ENCODE measurements at regions not wholly inside any gene's neighbourhood (a gene's known extent, or its start where the extent isn't known, plus 50 kb on each side); places are given as distances from the start of the nearest gene placed in this dataset.
"Not testable (repeated sequence)": the region's sequence is repeated elsewhere in the genome, so short reads cannot be mapped to it uniquely, and the experiment has no call there.

- no peak for DNase-seq
These were observed 172.3 kb upstream of the SOX6 start for GRCh38 chr11:16528639-16529038.

GRCh38 chr11:16527525-16528246 is 171.3 kb upstream of the SOX6 start:
- no peak for DNase-seq

GRCh38 chr11:16526947-16527346 is 170.6 kb upstream of the SOX6 start:
- no peak for DNase-seq

GRCh38 chr11:16520713-16521112 is 164.4 kb upstream of the SOX6 start:
- not testable (repeated sequence) for DNase-seq

- no peak for DNase-seq
These were observed 156.5 kb upstream of the SOX6 start for GRCh38 chr11:16512899-16513241.

DNA sequence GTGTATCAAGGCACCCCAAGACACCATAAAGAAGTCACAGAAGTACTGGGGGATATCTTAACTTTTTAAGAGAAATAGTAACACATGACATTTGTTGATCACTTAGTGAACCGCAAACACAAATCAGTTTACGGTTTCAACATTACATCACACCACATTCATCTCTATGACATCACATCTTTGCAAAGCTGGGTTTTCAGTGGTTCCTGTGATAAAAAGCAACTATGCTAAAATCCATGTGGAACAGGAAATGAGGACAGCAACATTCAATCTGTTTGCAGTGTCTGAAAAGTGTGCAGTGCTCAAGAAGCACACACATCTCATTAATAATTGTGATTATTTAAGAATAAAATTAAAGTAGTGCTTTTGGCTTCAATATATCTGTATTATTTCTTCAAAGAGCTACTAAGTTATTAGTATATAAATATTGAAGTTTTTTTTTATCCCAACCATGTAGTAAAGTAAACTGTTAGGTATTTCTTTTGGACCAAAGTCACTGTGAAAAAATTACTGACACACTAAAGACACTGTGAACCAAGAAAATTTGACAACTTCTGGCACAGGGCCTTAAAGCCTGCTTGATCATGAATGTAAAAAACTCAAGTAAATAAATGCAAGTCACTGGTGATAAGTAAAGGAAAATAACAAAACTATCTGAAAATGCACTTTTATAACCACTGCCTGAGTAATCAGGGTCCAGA is 156.0 kb upstream of the SOX6 start:
- peak; percentile 20 for DNase-seq

DNA sequence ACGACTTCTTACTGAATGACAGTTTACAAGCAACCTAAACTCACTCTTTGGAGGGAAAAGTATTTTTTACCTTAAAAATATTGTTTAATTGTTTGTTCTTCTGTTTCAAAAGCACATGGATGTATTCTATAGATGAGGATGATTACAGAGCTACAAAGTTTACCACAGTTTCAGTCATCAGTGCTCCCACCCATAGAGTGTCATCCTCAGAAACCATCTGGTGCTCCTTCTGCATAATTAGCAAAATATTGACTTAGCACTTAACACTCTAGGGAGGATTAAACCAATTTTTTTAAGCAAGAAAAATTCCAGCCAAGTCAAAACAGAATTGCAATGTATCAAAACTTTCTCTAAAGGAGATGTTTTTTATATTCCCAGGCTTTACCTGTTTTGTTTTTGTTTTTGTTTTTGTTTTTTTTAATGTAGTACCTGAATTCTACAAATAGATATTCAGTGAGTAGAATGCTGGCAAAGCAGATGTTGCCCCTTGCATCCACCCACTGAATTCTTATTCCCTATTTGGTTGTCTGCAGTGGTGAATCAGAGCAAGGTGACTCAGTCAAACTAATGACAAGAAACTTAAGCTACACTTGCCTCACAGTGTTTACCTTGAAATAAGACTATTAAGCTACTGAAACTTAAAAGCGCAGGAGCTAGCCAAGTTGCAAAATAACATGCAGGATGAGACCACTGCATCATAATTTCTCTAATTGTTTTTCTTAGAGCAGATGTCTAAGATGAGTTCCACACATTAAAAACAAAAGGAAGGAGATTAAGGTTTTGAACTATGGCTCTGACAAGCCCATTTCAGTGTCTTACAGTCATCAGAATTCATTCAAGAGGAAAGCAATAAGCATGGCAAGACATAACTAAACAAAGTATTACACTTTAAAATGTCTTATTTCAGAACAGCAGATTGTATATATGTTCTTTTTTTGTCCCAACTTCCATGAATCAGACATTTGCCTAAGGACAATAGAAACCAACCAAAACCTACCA is 155.1 kb upstream of the SOX6 start:
- DNase-seq, result peak; percentile 48

DNA sequence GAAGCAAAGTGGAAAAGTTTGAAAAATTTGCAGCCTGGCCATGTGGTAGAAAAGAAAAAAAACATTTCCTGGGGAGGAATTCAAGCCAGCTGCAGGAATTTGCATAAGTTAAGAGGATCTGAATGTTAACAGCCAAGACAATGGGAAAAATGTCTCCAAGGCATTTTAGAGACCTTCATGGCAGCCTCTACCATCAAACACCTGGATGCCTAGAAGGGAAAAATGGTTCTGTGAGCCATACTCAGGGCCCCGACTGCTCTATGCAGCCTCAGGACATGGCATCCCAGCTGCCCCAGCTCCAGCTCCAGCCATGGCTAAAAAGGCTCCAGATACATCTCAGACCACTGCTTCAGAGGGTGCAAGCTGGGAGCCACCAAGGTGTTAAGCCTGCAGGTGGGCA is 149.1 kb upstream of the SOX6 start:
- DNase-seq, result no peak

DNA sequence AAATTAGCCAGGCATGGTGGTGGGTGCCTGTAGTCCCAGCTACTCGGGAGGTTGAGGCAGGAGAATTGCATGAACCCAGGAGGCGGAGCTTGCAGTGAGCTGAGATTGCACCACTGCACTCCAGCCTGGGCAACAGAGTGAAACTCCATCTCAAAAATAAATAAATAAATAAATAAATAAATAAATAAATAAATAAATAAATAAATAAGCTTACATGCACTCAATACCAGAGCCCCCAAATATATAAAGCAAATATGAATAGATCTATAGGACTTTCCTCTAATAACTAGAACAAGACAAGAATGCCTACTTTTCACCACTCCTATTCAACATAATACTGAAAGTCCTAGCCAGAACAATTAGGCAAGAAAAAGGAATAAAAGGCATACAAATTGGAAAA is 147.5 kb upstream of the SOX6 start:
- DNase-seq, result not testable (repeated sequence)

- no peak for DNase-seq
These were observed 138.8 kb upstream of the SOX6 start for GRCh38 chr11:16494918-16495691.

DNA sequence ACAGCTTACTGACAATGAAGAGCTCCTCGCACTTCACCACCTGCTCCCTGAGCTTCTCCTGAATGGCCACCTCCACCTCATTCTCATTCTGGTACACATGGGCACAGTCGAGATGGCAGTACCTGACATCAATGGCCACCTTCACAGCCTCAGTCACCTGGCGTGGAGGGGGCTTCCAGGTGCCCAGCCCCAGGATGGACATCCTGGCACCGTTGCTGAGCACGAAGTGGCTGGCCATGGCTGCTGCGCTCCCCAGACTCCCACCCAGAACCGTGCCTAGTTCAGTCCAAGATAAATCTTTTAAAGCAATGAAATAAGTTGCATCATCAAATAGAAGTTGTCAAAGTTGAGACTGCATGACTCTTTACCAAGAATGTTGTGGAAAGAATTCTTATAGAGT is 128.1 kb upstream of the SOX6 start:
- no peak for DNase-seq

DNA sequence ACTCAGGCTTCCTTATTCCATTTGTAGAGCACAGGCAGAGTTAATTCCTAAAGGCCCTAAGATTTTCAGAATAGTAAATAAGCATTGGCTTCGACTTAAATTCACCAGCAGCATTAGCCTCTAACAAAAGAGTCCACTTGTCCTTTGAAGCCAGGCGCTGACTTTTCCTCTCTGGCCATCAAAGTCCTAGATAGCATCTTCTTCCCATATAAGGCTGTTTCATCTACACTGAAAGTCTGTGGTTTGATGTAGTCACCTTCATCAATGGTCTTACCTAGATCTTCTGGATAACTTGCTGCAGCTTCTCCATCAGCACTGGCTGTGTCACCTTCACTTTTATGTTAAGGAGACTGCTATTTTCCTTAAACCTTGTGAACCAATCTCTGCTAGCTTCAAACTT is 118.3 kb upstream of the SOX6 start:
- no peak for DNase-seq

GRCh38 chr11:16469968-16470367 is 113.6 kb upstream of the SOX6 start:
- no peak for DNase-seq

GRCh38 chr11:16468735-16469453 is 112.5 kb upstream of the SOX6 start:
- DNase-seq, result no peak

DNA sequence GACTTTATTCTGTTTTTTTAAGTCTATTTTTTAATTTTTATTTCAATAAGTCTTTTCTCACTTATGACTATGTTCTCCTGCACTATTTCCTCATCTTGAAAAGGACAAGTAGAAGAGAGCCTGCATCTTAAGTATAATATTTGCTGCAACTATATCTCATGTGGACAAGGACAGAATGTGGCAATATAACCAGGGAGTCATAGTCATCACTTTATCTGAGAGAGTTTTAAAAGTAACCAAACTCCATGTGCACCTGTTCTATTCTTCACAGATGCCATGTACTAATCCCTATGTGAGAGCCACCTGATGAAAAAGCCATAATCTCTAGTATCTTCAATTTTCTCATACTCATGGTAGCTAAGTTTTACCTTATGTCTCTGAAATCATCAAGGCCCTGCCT is 104.2 kb upstream of the SOX6 start:
- no peak for DNase-seq

DNA sequence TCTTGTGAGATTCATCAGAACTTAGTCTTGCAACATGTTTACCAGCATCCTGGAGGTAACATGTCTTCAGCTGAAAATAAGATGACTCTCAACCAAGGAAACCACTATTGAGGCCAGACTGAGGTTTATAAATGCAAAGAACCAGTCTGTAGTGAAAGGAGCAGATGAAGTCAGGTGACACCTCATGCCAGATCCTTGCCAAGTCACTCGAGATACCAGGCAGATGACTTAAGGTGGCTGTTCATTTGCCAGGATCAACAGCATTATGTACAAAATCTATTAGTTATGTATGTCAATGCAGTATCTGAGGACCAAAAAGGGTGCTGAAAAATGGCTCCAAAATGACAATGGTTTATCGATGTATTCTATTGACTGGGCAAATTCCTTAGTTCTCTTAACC is 100.0 kb upstream of the SOX6 start:
- DNase-seq, result no peak

DNA sequence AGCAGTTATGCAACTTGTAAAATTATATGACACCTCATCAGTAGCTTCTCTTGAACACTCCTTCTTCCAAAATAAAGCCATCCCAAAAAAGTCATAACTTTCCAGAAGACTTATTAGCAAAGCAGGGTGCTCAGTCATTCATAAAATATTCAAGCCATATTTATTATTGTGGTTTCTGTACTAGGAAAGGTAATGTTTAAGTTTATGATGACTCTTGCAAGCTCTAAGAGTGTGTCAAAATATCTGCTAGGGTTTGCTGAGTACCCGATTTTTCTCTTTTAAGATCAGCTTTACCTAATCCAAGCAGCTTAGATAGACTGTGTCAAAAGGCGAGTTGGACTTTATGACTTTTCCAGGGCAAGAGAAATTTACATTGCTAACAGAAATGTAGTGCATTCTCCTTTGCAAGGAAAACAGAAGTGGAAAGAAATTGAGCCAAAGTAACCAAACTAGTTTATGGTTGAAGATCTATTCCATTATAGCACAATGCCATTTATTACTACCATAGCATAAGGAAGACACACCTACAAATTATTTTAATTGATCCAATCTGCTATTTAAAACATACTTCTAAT is 98.0 kb upstream of the SOX6 start:
- DNase-seq, result no peak

- no peak for DNase-seq
These were observed 91.9 kb upstream of the SOX6 start for GRCh38 chr11:16448123-16448717.

- DNase-seq, result no peak
These were observed 85.1 kb upstream of the SOX6 start for GRCh38 chr11:16441461-16441860.

DNA sequence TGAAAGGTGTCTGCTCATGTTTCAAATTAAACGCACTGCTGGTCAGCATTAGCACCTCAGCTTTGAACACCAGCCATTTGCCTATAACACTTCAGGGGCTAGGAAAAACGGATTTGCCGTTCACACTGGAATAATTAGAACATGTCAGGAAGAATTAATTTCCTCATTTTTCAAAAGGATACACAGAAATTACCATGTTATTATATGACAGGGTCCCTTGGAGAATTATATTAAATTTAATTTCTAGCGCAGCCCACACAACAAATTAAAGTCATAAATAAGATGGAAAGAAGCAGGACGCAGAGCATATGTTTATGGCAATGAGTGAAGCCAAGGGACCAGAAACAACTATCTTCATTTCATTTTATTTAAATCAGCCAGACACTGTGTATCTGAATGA is 83.8 kb upstream of the SOX6 start:
- DNase-seq, result no peak

DNA sequence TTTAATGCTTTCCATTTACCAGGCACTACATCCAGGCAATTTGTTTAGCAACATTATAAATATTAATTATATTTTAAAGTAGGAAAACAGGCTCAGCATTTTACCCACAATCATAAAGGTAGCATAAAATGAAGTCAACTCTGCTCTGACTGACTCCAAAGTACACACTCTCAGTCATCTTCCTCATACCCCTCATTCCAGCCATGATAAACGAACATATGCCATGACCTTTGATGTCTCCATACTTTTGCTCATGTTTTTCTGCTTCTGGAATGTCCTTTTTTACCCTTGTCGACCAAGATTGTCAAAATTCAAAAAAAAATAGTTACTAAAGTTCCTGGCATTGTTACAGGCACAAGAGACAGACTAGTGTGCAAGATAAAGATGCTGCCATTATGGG is 77.7 kb upstream of the SOX6 start:
- DNase-seq, result no peak

Measured in DMS53 (cell line).